ENCODE measurements at regions not wholly inside any gene's neighbourhood (a gene's known extent, or its start where the extent isn't known, plus 50 kb on each side); places are given as distances from the start of the nearest gene placed in this dataset.

- no peak overlapping the region for H3K56ac ChIP-seq (ENCODE audit: insufficient read length, low read depth, low read length)
- H3K4ac ChIP-seq (ENCODE audit: low read depth, low read length) = no peak overlapping the region
- no peak overlapping the region for H2BK15ac ChIP-seq (ENCODE audit: low read depth, low read length)
- no CpG with 5 or more reads among the region's 6 CpGs for WGBS (ENCODE audit: extremely low coverage, insufficient read length, low lambda C conversion rate)
- no peaks in the 10 kb centered on the region for H3K79me1 ChIP-seq (ENCODE audit: insufficient read depth, low read depth, low read length, poor library complexity, severe bottlenecking)
- no peaks in the 10 kb centered on the region for H3K4me1 ChIP-seq (ENCODE audit: insufficient read depth, low read length)
- peaks cover 3% of the 10 kb centered on the region for H3K23me2 ChIP-seq (ENCODE audit: insufficient read length, low read depth, low read length, poor library complexity, severe bottlenecking)
- no peak overlapping the region for H3K18ac ChIP-seq (ENCODE audit: insufficient read length, low read depth, low read length)
- peaks cover 97% of the 10 kb centered on the region for H3K9me3 ChIP-seq (ENCODE audit: control insufficient read depth, low read depth, low read length)
- no peak overlapping the region for H4K8ac ChIP-seq (replicated peaks; ENCODE audit: insufficient read length, low read depth, low read length)
- H3T11ph ChIP-seq (ENCODE audit: low read length) = no peak overlapping the region
- no peak overlapping the region for H4K91ac ChIP-seq (ENCODE audit: insufficient read length, low read depth, low read length)
- H2AK5ac ChIP-seq (ENCODE audit: insufficient read length, low read length) = no peak overlapping the region
- no peak overlapping the region for H3K14ac ChIP-seq (ENCODE audit: insufficient read depth, low read length)
- no peak overlapping the region for H2BK5ac ChIP-seq (ENCODE audit: insufficient read length, low read length)
- H2BK20ac ChIP-seq (ENCODE audit: low read depth, low read length, poor library complexity, severe bottlenecking) = no peak overlapping the region
- no peak overlapping the region for H3K4me2 ChIP-seq (ENCODE audit: insufficient read depth, insufficient read length, low read length)
- no peak overlapping the region for H2BK120ac ChIP-seq (ENCODE audit: low read depth, low read length, poor library complexity, severe bottlenecking)
- H3K9me3 Mint-ChIP-seq = peaks cover 97 to 98% of the 10 kb centered on the region in 2 experiments
- peaks cover 30 to 60% (median 32%) of the 10 kb centered on the region in 3 experiments for H3K36me3 Mint-ChIP-seq (ENCODE audit: insufficient read depth in 1 of 3, low read depth in 3 of 3)
- H3K27me3 ChIP-seq (ENCODE audit: insufficient read depth, low read length) = no peaks in the 10 kb centered on the region
- peaks cover 9% of the 10 kb centered on the region for H3K27me3 Mint-ChIP-seq (ENCODE audit: low read depth)
- no peak overlapping the region for H3K9ac ChIP-seq (ENCODE audit: extremely low read depth, insufficient read length, low read length)
- no peak overlapping the region for H3K23ac ChIP-seq (ENCODE audit: insufficient read length, low read depth, low read length)
- no peaks in the 10 kb centered on the region for H3K79me2 ChIP-seq (ENCODE audit: insufficient read depth, low read length)
- no peak overlapping the region for H3K27ac ChIP-seq (ENCODE audit: insufficient read length, low read depth, low read length)
- no peak overlapping the region for H2AFZ ChIP-seq (ENCODE audit: low read length)
- DNase-seq = no peak
- no peak overlapping the region for H3K27ac Mint-ChIP-seq
- no peak overlapping the region for H4K5ac ChIP-seq (ENCODE audit: insufficient read length, low read depth, low read length)
- H2BK12ac ChIP-seq (ENCODE audit: insufficient read length, low read depth, low read length) = no peak overlapping the region
- no peaks in the 10 kb centered on the region for H4K20me1 ChIP-seq (ENCODE audit: control insufficient read depth, insufficient read depth, insufficient read length)
- TF ChIP-seq CTCF (conservative IDR thresholded peaks at IDR 0.05) = no peak
- no peak overlapping the region for H3K4me3 Mint-ChIP-seq
- H3K4me1 Mint-ChIP-seq = no peaks in the 10 kb centered on the region
Observed at GRCh38 chr13:18998389-18998788, 183.2 kb downstream of the TUBA3C start.
